ENCODE measurements at regions not wholly inside any gene's neighbourhood (a gene's known extent, or its start where the extent isn't known, plus 50 kb on each side); places are given as distances from the start of the nearest gene placed in this dataset.
"Not testable (repeated sequence)": the region's sequence is repeated elsewhere in the genome, so short reads cannot be mapped to it uniquely, and the experiment has no call there.

DNA sequence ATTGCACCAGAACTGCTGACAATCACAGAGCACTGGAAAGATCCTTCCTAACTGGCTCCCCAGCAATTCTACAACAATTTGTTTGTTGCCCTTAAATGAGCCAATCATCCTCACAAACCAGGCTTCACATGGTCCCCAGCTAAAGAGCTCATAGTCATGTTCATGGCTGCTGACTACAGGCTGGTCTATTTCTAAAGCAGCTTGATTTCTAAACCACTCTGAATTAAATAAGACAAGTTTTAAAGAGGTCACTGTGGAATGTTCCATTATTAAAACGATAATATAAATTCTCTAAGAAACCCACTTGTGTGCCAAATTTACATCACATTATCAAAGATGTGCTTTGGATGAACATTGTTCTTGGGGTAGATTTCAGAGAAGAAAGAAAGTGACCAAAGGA is 110.7 kb downstream of the COPS8 start:
- no peak for DNase-seq (ENCODE audit: low spot score)

DNA sequence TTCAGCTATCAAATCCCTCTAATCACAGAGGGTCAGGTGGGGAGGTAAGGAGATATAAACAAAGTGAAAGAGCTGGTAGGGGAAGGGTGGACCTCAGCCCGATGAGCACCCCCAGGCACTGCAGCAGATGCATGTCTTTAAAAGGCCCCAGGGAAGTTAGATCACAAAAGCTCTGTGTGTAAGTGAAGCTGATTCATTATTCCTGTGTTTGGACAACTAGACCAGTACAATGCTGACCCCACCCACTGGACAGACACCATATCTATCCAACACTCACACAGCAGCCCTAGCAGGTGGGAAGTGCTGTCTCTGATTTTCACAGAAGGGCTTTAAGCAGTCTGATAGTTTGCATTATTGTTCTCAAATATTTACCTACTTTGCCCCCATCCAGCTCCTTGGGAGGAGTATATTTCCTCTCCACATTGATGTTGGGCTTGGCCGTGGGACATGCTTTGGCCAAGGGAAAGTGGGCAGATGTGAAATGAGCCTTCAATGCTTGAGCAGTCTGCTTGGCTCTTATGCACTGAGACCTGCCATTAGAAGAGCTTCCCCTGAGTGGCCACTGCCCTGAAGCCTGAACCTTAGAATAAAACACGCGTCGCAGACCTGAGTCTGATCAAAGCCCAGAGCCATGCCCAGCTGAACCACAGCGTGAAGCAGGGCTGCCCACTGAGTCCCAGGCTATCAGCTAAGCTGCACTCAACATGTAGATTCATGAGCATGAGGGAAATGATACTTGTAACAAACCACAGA is 111.4 kb downstream of the COPS8 start:
- DNase-seq (ENCODE audit: low spot score), result no peak

DNA sequence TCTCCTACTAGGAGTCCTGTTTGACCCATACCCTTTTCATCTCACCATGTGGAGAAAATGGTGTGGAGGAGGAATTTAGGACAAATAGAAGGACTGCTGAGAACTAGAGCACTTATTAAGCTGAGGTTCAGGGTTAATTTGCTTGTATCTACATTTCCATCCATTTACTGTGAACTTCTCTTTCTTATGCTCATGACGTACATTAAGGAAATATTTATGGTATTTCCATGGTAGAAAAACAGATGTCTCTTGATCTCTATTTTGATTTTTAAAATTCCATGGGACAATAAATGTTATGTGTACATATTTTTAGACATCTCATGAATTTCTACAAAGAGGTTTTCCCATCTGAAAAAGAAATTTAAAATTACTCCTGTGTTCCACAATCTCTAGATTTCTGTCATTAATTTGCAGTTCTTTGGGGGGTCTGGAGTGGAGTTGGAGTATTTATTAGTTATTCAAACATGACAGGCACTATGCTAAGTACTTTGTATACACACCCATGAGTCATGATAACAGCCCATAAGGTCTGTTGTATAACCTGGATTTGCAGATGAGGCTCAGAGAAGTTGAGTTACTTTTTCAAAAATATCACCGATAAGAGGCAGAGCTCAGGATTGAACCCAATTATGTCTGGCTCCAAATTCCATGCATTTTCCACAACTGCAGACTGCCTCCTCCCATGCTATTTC is 112.6 kb downstream of the COPS8 start:
- no peak for DNase-seq (ENCODE audit: low spot score)

DNA sequence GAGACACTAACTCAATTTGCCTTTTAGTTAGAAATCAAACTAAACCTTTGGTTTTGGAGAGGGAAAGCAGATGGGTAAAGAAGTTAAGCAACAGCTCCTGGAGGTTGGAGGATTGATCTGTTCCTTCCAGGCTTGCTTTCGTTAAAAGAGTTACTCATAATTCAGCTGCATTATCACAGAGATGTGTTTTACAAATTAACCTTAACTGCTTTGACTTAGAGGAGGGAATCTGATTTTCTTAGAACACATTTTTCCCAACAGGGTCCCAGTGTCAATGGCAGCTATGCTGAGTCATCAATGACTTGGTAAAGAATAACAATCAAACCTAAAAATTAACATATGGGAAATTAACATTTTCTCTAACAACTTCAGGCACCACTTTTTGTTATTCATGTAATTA is 113.4 kb downstream of the COPS8 start:
- DNase-seq (ENCODE audit: low spot score), result no peak

DNA sequence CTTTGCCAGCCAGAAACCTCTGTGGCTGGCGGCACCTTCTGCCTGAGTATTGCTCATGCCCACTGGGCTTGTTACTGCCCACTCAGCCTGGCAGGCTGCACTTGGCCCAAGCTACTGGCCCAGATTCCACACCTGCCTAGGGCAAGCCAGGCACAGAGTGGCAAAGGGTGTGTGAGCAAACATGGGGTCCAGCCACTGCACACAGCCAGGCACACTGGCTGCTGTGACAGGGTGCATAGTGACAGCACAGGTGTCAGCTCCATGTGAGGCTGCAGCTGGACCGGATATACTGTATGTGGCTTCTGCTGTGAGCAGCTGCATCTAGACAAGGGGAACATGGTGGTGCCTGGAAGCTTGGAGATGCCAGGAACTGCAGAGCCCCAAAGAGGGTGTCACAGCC is 113.9 kb downstream of the COPS8 start:
- DNase-seq (ENCODE audit: low spot score), result no peak

DNA sequence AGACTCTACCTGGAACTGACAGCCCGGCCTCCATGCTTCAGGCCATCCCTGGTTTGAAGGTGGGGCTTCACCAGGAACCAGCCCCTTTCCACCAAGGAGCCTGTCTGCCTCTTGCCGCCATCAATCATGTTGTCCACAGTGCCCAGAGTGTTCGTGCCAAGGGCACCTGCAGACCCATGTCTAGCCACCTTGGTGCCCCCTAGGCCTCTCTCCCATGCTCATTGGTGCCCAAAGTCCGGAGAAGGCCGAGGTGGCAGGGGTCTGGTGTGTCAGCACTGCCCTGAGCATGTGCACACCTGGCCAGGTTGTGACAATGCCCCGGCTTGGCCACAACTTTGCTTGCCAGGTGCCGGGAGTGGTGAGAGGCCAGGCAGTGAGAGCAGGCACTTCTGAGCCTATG is 114.8 kb downstream of the COPS8 start:
- no peak for DNase-seq (ENCODE audit: low spot score)

DNA sequence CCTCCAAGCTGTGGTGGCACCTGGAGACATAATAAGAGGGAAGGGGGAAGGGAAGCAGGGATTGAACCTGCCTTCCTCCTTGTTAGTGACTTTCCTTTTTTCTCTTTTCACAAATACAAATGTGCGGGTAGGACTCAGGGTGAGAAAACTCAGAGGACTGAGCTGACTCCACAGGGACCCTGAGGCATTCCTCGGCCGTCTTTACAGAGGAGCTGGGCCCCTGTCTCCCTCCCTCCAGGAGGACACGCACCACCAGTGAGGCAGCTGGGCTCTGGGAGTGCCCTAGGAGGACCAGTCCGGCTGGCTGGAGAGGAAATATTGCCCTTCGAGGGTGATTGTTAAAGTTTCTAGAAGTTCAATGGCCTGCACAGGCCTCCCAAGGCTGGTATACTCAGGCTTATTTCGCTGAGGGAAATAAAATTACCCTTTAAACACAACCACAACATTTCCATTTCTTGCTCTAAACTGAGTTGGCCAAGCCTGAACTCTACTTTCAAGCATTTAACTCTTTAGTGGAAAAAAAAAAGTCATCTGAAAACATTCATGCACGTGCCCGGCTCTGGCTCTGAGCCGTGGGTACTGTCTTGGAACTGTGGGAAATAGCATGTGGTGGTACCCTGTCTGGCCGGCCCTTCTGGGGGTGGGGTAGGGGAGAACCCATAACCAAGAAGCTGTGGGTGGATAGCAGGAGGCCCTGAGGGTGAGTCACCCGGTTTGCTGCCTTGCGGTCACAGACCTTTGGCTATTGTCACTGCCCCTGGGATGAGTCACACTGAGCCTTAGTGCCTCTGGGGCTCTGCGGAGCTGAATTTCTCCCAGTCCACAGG is 116.0 kb downstream of the COPS8 start:
- no peak for DNase-seq (ENCODE audit: low spot score)

DNA sequence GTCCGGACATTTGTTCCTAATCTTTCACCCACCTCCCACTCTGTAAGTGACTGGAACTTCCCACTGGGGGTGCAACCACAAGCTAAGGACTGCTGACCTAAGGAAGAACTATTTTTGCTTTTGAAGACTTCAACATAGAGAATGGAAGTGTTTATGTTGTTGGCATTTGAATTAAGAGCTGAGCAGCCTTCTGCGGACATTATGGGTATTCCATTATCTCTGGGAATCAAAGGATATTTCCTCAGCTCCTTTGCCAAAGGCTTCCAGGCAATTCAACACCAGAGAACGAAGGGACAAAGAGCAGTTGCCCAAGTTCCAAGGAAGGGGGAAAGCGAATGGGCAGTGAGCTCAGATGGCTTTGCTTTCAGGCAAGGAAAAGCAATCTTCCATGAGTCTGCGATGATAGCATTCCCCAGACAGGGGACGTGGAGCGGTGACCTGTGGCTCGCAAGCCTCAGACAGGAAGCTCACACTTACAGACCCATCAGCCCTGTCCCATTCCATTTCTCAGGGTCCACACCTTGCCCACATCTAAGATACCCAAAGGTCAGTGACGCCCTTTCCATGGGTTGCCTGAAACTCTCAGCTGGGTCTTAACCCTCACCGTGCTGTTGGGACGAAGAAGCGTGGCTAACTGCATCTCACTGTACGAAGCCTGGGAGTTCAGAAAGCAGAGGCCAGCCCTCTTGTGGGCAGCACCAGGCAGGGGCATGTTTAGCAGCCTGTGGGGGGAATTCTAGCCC is 116.8 kb downstream of the COPS8 start:
- DNase-seq (ENCODE audit: low spot score), result no peak

DNA sequence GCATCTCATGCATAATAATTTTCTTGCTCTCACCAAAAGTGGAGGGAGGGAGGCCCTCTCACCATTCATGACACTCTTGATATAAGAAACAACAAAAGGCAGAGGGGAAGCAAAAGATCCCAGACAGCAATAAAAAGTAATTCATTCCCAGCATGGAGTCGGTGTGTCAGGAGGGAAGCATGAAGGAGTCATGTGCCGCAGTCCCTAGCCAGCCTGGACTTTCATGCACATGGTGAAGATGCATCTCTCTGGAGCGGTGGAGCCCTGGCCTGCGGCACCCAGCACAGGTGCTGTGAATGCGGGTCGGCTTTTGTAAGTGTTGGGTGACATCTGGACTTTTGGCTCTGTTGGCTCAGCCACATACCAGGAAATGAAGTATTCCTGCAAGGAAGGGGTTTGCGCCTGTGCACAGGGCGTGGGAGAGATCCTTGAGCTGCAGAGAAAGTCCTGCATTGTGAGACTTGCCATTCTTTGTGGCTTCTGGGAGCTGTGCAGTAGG is 119.4 kb downstream of the COPS8 start:
- DNase-seq (ENCODE audit: low spot score), result no peak

DNA sequence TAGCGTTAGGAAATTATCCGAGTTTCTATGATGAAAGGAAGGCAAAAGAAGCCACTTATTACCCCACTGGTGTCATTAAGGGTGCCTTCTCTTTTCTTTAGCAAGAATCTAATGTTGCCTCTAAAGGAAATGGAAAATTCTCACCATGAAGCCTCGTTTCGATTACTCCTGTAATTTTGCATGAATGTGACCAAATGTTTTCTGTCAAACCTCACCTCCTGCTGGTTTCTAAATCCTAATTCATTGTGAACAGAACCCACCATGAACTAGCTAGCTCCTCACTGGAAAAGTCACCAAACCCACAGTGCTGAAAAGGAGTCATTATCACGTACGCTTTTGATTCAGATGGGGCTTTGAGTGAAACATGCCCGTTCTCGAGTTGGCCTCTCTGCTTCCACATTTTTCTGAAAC is 119.9 kb downstream of the COPS8 start:
- DNase-seq (ENCODE audit: low spot score), result no peak

DNA sequence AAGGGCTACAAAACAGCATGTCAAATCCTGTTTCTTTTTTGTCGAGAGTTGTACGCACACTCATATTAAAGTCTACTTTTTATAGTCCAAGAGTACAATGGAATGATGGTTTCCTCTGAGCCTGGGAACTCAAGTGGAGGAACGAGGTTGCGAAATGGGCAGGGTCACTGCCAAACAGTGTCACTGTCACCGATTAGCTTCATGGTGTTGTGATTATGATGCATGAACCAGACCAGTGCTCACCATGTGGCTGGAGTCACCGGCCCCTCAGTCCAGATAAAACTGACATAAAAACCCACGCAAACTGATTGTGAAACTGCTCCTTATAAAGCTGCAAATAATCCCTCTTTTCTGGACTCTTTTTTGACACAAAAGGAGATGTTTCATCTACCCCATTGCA is 122.0 kb downstream of the COPS8 start:
- DNase-seq (ENCODE audit: low spot score), result no peak

DNA sequence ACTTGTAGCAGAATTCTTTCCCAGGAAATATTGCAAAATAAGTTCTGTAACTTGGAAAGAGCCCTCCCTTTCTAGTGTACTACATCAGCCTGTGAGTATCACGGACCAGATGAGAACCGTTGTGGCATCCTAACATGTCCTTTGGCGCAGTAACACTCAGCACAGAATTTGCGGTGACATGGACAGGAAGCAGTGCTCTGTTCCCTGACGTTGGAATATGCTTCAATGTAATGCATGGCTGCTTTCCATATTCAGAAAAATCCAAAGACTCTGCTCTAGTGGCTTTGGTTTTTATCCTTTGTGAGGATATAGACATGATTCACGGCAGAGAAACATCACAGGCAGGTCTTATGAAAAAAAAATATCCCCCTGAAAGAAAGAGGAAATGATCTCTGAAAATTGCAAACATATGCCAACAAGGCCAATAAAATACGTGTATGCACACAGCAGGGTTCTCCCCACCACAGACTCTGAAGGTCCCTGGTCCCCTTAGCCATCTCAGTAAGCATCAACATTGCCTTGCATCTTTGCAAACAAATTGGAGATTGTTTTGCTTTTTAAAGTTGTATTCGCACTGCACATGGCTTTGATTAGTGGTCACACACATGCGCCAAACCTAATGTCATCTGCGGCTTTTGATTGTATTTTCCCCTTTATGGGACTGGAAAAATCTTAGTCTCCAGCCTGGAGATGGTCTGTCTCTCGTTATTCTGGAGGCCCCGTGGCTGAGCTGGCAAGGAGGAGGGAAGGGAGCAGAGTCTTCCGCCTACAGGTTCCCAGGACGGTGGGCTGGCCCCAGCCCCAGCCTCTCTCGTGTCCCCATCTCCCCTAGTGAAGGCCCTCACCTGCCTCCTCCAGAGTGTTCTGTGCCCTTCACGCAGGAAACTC is 122.9 kb downstream of the COPS8 start:
- DNase-seq (ENCODE audit: low spot score), result no peak

DNA sequence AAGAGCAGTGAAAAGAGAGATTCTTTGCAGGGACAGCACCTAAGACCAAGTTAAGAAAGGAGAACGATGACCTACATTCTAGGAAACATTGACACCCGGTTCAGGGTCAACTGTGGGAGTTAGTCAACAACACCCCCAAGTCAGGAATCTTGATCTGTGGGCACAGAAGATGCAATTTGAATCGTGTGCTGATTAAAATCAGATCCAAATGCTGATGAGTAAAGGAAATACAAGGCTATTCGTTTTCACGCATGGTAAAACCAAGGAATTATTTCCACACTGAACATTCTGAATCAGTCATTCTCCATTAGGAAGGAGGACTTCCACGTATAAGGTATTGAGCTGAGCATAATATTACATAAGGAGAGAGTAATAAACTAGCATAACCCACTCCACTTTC is 124.2 kb downstream of the COPS8 start:
- DNase-seq (ENCODE audit: low spot score), result no peak

DNA sequence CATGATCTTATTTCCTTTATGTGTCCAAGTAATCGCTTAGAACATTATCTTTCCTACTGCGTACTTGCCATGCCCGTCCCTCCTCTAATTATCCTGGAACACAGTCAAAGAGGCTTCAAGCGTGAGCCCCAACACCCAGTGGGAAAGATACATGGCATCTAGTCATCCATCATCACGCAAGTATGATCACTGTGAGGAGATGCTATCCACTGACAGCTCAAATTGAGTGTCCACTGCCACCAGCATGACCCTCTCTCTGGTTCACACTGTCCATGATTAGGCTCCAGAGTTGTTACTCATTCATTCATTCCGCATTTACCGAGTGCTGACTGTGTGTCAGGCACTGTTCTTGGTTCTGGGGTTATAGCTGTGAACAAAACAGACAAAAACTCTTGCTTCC is 124.6 kb downstream of the COPS8 start:
- no peak for DNase-seq (ENCODE audit: low spot score)

DNA sequence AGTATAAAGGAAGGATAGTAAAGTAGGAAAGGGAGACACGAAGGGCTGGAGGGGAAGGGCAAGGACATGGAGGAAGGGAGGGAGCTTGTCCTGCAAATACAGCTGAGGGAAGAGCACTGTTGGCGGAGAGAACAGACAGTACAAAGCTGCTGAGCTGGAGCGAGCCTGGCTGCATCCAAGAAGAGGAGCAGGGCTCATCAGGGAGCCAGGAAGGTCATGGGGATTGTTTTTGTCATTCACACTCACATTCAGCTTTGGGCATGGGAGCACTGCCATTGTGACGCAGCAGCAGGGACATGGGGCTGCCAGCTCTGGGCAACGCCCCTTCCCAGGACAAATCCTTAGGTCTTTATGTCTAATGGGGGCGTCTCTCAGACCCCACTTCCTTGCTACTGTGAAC is 125.1 kb downstream of the COPS8 start:
- DNase-seq (ENCODE audit: low spot score), result no peak

DNA sequence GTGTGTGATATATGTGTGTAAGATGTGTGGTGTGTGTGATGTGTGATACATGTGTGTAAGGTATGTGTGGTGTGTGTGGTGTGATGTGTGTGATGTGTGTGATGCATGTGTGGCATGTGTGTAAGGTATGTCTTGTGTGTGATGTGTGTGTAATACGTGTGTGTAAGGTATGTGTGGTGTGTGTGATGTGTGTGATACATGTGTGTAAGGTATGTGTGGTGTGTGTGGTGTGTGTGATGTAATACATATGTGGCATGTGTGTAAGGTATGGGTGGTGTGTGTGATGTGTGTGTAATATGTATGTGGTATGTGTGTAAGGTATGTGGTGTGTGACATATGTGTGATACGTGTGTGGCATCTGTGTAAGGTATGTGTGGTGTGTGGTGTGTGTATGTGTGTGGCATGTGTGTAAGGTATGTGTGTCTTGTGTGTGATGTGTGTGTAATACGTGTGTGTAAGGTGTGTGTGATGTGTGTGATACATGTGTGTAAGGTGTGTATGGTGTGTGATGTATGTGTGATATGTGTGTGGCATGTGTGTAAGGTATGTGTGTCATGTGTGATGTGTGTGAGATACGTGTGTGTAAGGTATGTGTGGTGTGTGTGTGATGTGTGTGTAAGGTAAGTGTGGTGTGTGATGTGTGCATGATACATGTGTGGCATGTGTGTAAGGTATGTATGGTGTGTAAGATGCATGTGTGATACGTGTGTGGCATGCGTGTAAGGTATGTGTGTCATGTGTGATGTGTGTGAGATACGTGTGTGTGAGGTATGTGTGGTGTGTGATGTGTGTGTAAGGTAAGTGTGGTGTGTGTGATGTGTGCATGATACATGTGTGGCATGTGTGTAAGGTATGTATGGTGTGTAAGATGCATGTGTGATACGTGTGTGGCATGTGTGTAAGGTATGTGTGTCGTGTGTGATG is 126.9 kb downstream of the COPS8 start:
- DNase-seq (ENCODE audit: low spot score), result not testable (repeated sequence)

DNA sequence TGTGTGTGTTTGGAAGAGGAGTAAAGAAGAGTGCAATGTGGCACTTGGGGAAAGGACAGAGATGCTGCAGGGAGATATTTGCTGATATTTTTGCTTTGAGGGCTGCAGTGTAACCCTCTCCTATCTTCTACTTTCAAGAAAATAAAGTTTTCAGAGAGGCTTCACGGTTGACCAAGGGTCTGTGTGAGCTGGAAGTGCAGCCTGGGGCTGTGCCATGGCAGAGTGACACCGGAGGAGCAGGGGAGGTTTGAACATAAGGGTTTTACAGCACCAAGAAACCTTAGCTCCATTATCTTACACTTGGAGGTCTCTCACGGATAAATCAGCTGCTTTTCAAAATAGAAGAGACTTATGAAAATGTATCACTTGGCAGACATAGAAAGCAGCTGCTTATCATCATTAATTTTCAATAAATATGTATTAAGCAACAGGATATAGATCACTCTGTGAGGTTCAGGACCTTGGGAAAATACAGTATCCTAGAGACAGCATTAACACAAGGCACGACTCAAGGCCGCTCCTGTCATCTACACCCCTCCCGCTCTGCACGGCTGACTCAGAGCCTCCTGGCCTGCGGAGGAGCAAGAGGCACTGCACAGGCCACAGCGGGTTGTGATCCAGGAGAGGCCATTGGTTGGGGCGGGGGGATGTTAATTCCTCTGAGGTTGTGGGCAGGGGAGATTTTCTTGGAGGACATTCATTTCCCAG is 127.8 kb downstream of the COPS8 start:
- no peak for DNase-seq (ENCODE audit: low spot score)

DNA sequence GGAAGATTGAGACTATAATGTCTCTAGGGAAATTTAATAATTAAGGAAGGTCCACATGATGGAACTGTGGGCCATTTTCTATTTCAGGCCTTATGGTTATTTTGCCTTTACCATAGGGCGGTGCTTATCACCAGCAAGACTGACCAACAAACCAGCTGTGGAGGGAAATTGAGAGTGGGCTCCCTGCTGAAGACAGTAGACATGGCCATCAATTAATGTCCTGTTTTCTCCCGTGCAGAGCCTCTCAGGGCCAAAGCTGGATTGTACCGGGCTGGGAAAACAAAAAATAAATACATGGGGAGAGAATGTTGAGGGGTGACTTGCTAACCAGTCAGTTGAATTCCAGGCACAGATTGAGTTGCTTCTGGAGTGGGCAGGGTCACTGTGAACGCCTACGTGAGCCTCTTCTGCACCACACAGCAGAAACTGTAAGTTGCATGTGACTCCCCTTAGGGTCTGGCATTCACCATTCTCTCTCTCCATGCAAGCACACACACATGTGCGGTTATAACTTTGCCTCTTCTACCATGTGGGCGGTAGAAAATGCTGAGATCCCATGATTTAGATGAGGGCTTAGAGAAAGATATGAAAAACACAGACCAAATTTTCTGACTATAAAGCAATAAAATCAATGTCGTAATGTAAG is 128.5 kb downstream of the COPS8 start:
- no peak for DNase-seq (ENCODE audit: low spot score)

DNA sequence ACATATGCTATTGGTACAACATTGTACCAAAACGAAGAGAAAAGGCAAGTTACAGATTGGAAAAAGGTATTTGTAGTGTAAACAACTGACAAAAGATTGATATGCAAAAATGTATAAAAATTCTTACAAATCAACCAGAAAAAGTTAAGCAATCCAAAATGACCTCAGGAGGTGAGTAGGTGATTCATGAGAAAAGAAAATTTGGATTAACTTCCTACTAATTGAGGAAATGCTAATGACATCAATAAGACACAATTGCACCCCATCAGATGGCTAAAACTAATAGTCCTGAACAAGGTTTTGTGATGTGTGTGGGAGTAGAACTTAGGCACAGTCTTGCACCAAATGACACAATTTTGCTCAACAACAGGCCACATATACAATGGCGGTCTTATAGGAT is 129.3 kb downstream of the COPS8 start:
- no peak for DNase-seq (ENCODE audit: low spot score)
